Bone marrow (tissue), 2 donors: ENCODE measurements at regions not wholly inside any gene's neighbourhood (a gene's known extent, or its start where the extent isn't known, plus 50 kb on each side); places are given as distances from the start of the nearest gene placed in this dataset.

Experiments used
- DNase-seq, 2 donors: peaks; one replicate each; lab custom pipeline; 2025; lab: John Stamatoyannopoulos, UW

GRCh38 chr20:6614836-6615235 lies 152.7 kb upstream of the BMP2 start:
- DNase-seq: no peak

- no peak for DNase-seq
Measured at GRCh38 chr20:6613280-6613861, 154.1 kb upstream of the BMP2 start.

GRCh38 chr20:6612606-6612923 lies 154.9 kb upstream of the BMP2 start:
- no peak for DNase-seq

GRCh38 chr20:6611911-6612605 lies 155.4 kb upstream of the BMP2 start:
- DNase-seq: no peak

- DNase-seq: no peak
Measured at GRCh38 chr20:6606651-6607050, 160.8 kb upstream of the BMP2 start.

- DNase-seq: no peak
Measured at GRCh38 chr20:6605055-6605935, 162.2 kb upstream of the BMP2 start.

- no peak for DNase-seq
Measured at GRCh38 chr20:6604179-6604578, 163.3 kb upstream of the BMP2 start.

- DNase-seq: no peak
Measured at GRCh38 chr20:6599876-6600735, 167.4 kb upstream of the BMP2 start.

GRCh38 chr20:6595704-6596103 lies 171.8 kb upstream of the BMP2 start:
- no peak for DNase-seq

- no peak for DNase-seq
Measured at GRCh38 chr20:6590891-6591637, 176.4 kb upstream of the BMP2 start.

GRCh38 chr20:6588296-6588695 lies 179.2 kb upstream of the BMP2 start:
- DNase-seq: no peak

- DNase-seq: no peak
Measured at GRCh38 chr20:6583134-6583738, 184.2 kb upstream of the BMP2 start.

- no peak for DNase-seq
Measured at GRCh38 chr20:6582449-6582848, 185.0 kb upstream of the BMP2 start.

- DNase-seq: no peak
Measured at GRCh38 chr20:6580486-6580885, 187.0 kb upstream of the BMP2 start.

GRCh38 chr20:6579824-6580223 lies 187.7 kb upstream of the BMP2 start:
- DNase-seq: no peak

- DNase-seq: no peak
Measured at GRCh38 chr20:6579417-6579816, 188.1 kb upstream of the BMP2 start.

- DNase-seq: no peak
Measured at GRCh38 chr20:6577451-6577850, 190.0 kb upstream of the BMP2 start.

- no peak for DNase-seq
Measured at GRCh38 chr20:6576726-6577125, 190.8 kb upstream of the BMP2 start.

GRCh38 chr20:6575912-6576401 lies 191.5 kb upstream of the BMP2 start:
- no peak for DNase-seq

GRCh38 chr20:6566821-6567220 lies 200.7 kb upstream of the BMP2 start:
- no peak for DNase-seq

GRCh38 chr20:6562111-6562510 lies 205.4 kb upstream of the BMP2 start:
- DNase-seq: no peak
